ENCODE measurements at regions not wholly inside any gene's neighbourhood (a gene's known extent, or its start where the extent isn't known, plus 50 kb on each side); places are given as distances from the start of the nearest gene placed in this dataset.

GRCh38 chr6:167429353-167429752 lies 104.5 kb downstream of the TTLL2 start:
- no peaks in the 10 kb centered on the region for H3K36me3 ChIP-seq
- intact Hi-C loops (cut with DNase I): no loop called here
- H3K4me1 ChIP-seq: no peaks in the 10 kb centered on the region
- no peak for DNase-seq
- no peak overlapping the region for H3K27ac ChIP-seq
- 85 to 90% methylated on average over 4 of the region's 4 CpGs for WGBS, 2 donors
- H3K27me3 ChIP-seq: no peaks in the 10 kb centered on the region
- TF ChIP-seq POLR2A (IDR thresholded peaks at IDR 0.05): no peak
- TF ChIP-seq, protein P1, sequence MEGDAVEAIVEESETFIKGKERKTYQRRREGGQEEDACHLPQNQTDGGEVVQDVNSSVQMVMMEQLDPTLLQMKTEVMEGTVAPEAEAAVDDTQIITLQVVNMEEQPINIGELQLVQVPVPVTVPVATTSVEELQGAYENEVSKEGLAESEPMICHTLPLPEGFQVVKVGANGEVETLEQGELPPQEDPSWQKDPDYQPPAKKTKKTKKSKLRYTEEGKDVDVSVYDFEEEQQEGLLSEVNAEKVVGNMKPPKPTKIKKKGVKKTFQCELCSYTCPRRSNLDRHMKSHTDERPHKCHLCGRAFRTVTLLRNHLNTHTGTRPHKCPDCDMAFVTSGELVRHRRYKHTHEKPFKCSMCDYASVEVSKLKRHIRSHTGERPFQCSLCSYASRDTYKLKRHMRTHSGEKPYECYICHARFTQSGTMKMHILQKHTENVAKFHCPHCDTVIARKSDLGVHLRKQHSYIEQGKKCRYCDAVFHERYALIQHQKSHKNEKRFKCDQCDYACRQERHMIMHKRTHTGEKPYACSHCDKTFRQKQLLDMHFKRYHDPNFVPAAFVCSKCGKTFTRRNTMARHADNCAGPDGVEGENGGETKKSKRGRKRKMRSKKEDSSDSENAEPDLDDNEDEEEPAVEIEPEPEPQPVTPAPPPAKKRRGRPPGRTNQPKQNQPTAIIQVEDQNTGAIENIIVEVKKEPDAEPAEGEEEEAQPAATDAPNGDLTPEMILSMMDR (IDR thresholded peaks at IDR 0.05): no peak
- H3K9me3 ChIP-seq: no peaks in the 10 kb centered on the region
- H3K4me3 ChIP-seq: no peak overlapping the region

DNA sequence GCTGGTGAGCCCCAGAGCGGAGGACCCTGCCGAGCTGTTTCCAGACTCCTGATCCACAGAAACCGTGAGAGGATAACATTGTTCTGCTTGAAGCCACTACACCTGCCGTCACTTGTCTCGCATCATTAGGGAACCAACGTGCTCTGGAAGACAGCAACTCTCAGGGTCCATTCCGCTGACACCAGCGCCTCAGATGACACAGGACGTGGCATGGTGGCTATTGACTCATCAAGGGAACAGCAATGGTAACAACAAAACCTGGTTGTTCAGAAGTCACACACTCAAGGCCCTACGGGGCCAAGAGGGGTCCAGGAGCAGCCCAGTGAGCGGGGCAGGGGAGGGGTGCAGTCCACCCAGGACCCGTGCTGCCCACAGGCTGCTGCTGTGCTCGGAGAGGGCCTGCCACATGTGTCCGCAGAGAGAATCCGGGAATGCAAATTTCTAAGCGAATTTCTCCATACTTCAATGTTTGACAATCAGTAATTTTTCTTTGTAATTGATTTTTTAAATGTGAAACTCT lies 110.4 kb downstream of the TTLL2 start:
- 74 to 97% methylated on average over 7 to 10 of the region's 16 CpGs for WGBS, 2 donors
- intact Hi-C loops (cut with DNase I): no loop called here
- Histone ChIP-seq H3K27me3 (no peaks in the 10 kb centered on the region), H3K4me1 (no peaks in the 10 kb centered on the region), H3K27ac (no peak overlapping the region), H3K36me3 (no peaks in the 10 kb centered on the region), H3K4me3 (no peak overlapping the region), H3K9me3 (no peaks in the 10 kb centered on the region)
- no peak for DNase-seq
- no peak for TF ChIP-seq POLR2A (IDR thresholded peaks at IDR 0.05)
- TF ChIP-seq, protein P1 (IDR thresholded peaks at IDR 0.05): no peak

- no peak overlapping the region for H3K27ac ChIP-seq
- TF ChIP-seq, protein P1 (IDR thresholded peaks at IDR 0.05): no peak
- TF ChIP-seq POLR2A (IDR thresholded peaks at IDR 0.05): no peak
- intact Hi-C loops (cut with DNase I): no loop called here
- no peaks in the 10 kb centered on the region for H3K27me3 ChIP-seq
- DNase-seq: no peak
- H3K36me3 ChIP-seq: no peaks in the 10 kb centered on the region
- no peaks in the 10 kb centered on the region for H3K4me1 ChIP-seq
- no peaks in the 10 kb centered on the region for H3K9me3 ChIP-seq
- H3K4me3 ChIP-seq: no peak overlapping the region
- 66 to 80% methylated on average over 5 to 8 of the region's 9 CpGs for WGBS, 2 donors
Measured at GRCh38 chr6:167437888-167438484, 113.1 kb downstream of the TTLL2 start.

- H3K4me3 ChIP-seq: no peak overlapping the region
- no peaks in the 10 kb centered on the region for H3K9me3 ChIP-seq
- no peak for DNase-seq
- no peak for TF ChIP-seq POLR2A (IDR thresholded peaks at IDR 0.05)
- TF ChIP-seq, protein P1 (IDR thresholded peaks at IDR 0.05): no peak
- H3K27ac ChIP-seq: no peak overlapping the region
- H3K27me3 ChIP-seq: no peaks in the 10 kb centered on the region
- no peaks in the 10 kb centered on the region for H3K36me3 ChIP-seq
- 34 to 58% methylated on average over 7 to 9 of the region's 9 CpGs for WGBS, 2 donors
- H3K4me1 ChIP-seq: no peaks in the 10 kb centered on the region
- intact Hi-C loops (cut with DNase I): no loop called here
Measured at GRCh38 chr6:167441715-167442206, 116.9 kb downstream of the TTLL2 start.

DNA sequence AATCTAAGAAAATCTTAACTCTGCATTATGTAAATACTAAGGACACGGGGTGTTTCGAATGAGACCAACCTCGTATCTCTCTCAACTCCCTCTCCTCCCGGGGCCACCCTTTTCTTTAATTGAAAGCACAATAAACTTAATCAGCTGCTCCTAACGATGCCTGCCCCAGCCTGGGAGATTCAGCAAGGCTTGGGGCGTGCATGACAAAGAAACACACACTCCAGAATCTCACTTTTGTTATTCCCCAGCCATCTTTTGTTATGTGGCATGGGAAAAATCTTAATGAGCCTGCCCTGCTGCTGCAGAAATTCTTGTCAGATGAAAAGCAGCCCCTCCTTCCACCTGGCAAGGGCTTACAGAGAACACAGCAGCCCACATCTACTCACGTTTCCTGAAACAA lies 117.4 kb downstream of the TTLL2 start:
- WGBS, 2 donors: 46 to 56% methylated on average over 7 of the region's 7 CpGs
- intact Hi-C loops (cut with DNase I): no loop called here
- H3K27me3 ChIP-seq: no peaks in the 10 kb centered on the region
- no peak for DNase-seq
- H3K36me3 ChIP-seq: no peaks in the 10 kb centered on the region
- H3K4me3 ChIP-seq: no peak overlapping the region
- no peak overlapping the region for H3K27ac ChIP-seq
- H3K4me1 ChIP-seq: no peaks in the 10 kb centered on the region
- no peaks in the 10 kb centered on the region for H3K9me3 ChIP-seq
- TF ChIP-seq, protein P1 (IDR thresholded peaks at IDR 0.05): no peak
- no peak for TF ChIP-seq POLR2A (IDR thresholded peaks at IDR 0.05)
